Vagina (tissue), 2 donors: ENCODE measurements at regions not wholly inside any gene's neighbourhood (a gene's known extent, or its start where the extent isn't known, plus 50 kb on each side); places are given as distances from the start of the nearest gene placed in this dataset.

Source experiments
- POLR2A ChIP-seq, 2 donors: fragments of 450-650 bp; IDR thresholded peaks; one replicate each; pipeline ENCODE4 v1.6.1; 2017; ENCODE audit warnings: antibody characterized with exemption in 2 of 2, mild to moderate bottlenecking in 2 of 2, moderate library complexity in 2 of 2
- POLR2AphosphoS5 ChIP-seq, 2 donors: sonication (generic); formaldehyde crosslinking; IDR thresholded peaks; one replicate each; pipeline ENCODE4 v1.9.0; 2017; ENCODE audit warnings: antibody characterized with exemption in 2 of 2, mild to moderate bottlenecking in 2 of 2, low read depth in 1 of 2; ENCODE audit not compliant: insufficient read depth in 1 of 2
- TF ChIP-seq, protein P1 (sequence below), 3 experiments: fragments of 450-650 bp in 2 of 3; fragments of 200-600 bp in 1 of 3; sonication (generic) in 1 of 3; IDR thresholded peaks; one replicate each; pipeline ENCODE4 v1.5.1; 2017 to 2019; ENCODE audit warnings: antibody characterized with exemption in 3 of 3, mild to moderate bottlenecking in 2 of 3, moderate library complexity in 2 of 3

DNA sequence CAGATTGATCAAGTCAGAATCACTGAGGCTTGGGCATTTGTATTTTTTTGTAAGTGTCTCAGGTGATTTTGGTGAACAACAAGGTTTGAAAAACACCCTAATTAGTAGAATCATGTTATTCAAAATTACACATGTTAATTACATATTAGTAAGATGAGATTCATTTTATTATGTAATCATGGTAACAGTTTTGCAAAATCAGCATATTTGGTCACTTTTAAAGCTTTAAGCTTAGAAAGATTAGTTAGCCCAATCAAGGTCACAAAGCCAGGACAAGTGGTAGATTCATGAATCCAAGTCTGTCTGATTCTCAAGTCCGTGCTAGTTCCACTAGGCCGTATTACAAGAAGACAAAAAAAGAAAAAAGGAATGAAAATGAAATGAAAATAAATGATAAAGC, 218.4 kb upstream of the FAR2 start:
- TF ChIP-seq, protein P1, sequence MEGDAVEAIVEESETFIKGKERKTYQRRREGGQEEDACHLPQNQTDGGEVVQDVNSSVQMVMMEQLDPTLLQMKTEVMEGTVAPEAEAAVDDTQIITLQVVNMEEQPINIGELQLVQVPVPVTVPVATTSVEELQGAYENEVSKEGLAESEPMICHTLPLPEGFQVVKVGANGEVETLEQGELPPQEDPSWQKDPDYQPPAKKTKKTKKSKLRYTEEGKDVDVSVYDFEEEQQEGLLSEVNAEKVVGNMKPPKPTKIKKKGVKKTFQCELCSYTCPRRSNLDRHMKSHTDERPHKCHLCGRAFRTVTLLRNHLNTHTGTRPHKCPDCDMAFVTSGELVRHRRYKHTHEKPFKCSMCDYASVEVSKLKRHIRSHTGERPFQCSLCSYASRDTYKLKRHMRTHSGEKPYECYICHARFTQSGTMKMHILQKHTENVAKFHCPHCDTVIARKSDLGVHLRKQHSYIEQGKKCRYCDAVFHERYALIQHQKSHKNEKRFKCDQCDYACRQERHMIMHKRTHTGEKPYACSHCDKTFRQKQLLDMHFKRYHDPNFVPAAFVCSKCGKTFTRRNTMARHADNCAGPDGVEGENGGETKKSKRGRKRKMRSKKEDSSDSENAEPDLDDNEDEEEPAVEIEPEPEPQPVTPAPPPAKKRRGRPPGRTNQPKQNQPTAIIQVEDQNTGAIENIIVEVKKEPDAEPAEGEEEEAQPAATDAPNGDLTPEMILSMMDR (IDR thresholded peaks at IDR 0.05): no peak
- TF ChIP-seq POLR2AphosphoS5 (IDR thresholded peaks at IDR 0.05; ENCODE audit: insufficient read depth in 1 of 2, low read depth in 1 of 2) (no peak), POLR2A (IDR thresholded peaks at IDR 0.05) (no peak)
